Hepatocyte (in vitro differentiated cells): ENCODE measurements at regions not wholly inside any gene's neighbourhood (a gene's known extent, or its start where the extent isn't known, plus 50 kb on each side); places are given as distances from the start of the nearest gene placed in this dataset.

Experiments
- CTCF ChIP-seq: fragments of 200-600 bp; sonication (generic); IDR thresholded peaks from 2 replicates; pipeline ENCODE4 v1.5.1; 2016; ENCODE audit warnings: antibody characterized with exemption, mild to moderate bottlenecking; ENCODE audit not compliant: poor library complexity
- EZH2 ChIP-seq: fragments of 200-600 bp; sonication (generic); IDR thresholded peaks from 2 replicates; pipeline ENCODE4 v1.6.1; 2016; ENCODE audit warnings: antibody characterized with exemption, mild to moderate bottlenecking, borderline replicate concordance

- no peak for TF ChIP-seq CTCF
- no peak for TF ChIP-seq EZH2
These were observed 246.1 kb upstream of the RASGRP1 start for GRCh38 chr15:38810686-38811085.
